ENCODE measurements at regions not wholly inside any gene's neighbourhood (a gene's known extent, or its start where the extent isn't known, plus 50 kb on each side); places are given as distances from the start of the nearest gene placed in this dataset.

GRCh38 chr9:2413160-2413805 is 208.3 kb upstream of the VLDLR start:
- no peak for TF ChIP-seq CTCF (IDR thresholded peaks at IDR 0.05)
- TF ChIP-seq POLR2AphosphoS5 (IDR thresholded peaks at IDR 0.05), result no peak
- no peak for TF ChIP-seq POLR2A (IDR thresholded peaks at IDR 0.05)
- TF ChIP-seq EP300 (IDR thresholded peaks at IDR 0.05), result no peak

All from upper lobe of left lung (tissue), 4 donors.